Immature natural killer cell (primary cell): ENCODE measurements at regions not wholly inside any gene's neighbourhood (a gene's known extent, or its start where the extent isn't known, plus 50 kb on each side); places are given as distances from the start of the nearest gene placed in this dataset.

Experiments
- DNase-seq, 3 donors: peaks; one replicate each; pipeline ENCODE4 v3.0.0; 2022; ENCODE audit warnings: mixed read lengths in 1 of 3
- H3K27ac Mint-ChIP-seq, 6 donors: one replicate each; pipeline ENCODE4 v1.8.0; 2020; ENCODE audit warnings: mixed read lengths in 6 of 6, mild to moderate bottlenecking in 5 of 6, inconsistent platforms in 4 of 6, moderate library complexity in 3 of 6
- H3K27me3 Mint-ChIP-seq, 3 donors: one replicate each; pipeline ENCODE4 v1.8.0; 2020 to 2021; ENCODE audit warnings: low read depth in 3 of 3, mild to moderate bottlenecking in 3 of 3, mixed read lengths in 3 of 3, moderate library complexity in 3 of 3, inconsistent platforms in 1 of 3
- H3K36me3 Mint-ChIP-seq, 3 donors: one replicate each; pipeline ENCODE4 v1.8.0; 2020; ENCODE audit warnings: mixed read lengths in 3 of 3, inconsistent platforms in 2 of 3, mild to moderate bottlenecking in 2 of 3
- H3K4me1 Mint-ChIP-seq, 2 donors: one replicate each; pipeline ENCODE4 v1.8.0; 2020; ENCODE audit warnings: inconsistent platforms in 2 of 2, mild to moderate bottlenecking in 2 of 2, mixed read lengths in 2 of 2, moderate library complexity in 1 of 2
- H3K4me3 Mint-ChIP-seq, 5 donors: one replicate each; pipeline ENCODE4 v1.8.0; 2020; ENCODE audit warnings: mild to moderate bottlenecking in 5 of 5, mixed read lengths in 5 of 5, inconsistent platforms in 3 of 5, moderate library complexity in 3 of 5
- H3K9me3 Mint-ChIP-seq, 6 donors: one replicate each; pipeline ENCODE4 v1.8.0; 2020; ENCODE audit warnings: mild to moderate bottlenecking in 6 of 6, mixed read lengths in 6 of 6, inconsistent platforms in 4 of 6, moderate library complexity in 3 of 6

GRCh38 chr3:148147903-148148302 lies 549.8 kb upstream of the AGTR1 start:
- Mint-ChIP-seq H3K27me3 (peaks cover 0 to 3% (median 0%) of the 10 kb centered on the region in 3 donors), H3K4me1 (no peaks in the 10 kb centered on the region), H3K4me3 (no peak overlapping the region), H3K27ac (no peak overlapping the region), H3K9me3 (peaks cover 0 to 13% (median 7%) of the 10 kb centered on the region in 6 donors), H3K36me3 (no peaks in the 10 kb centered on the region)
- no peak for DNase-seq

GRCh38 chr3:148149556-148149955 lies 548.1 kb upstream of the AGTR1 start:
- no peak overlapping the region for H3K27ac Mint-ChIP-seq
- H3K36me3 Mint-ChIP-seq, result no peaks in the 10 kb centered on the region
- no peak for DNase-seq
- H3K27me3 Mint-ChIP-seq, result peaks cover 0 to 3% (median 0%) of the 10 kb centered on the region in 3 donors
- H3K9me3 Mint-ChIP-seq, result peaks cover 2 to 8% (median 7%) of the 10 kb centered on the region in 6 donors
- no peak overlapping the region for H3K4me3 Mint-ChIP-seq
- H3K4me1 Mint-ChIP-seq, result no peaks in the 10 kb centered on the region

GRCh38 chr3:148150141-148150540 lies 547.6 kb upstream of the AGTR1 start:
- Mint-ChIP-seq H3K27me3 (peaks cover 0 to 3% (median 0%) of the 10 kb centered on the region in 3 donors), H3K36me3 (no peaks in the 10 kb centered on the region), H3K4me3 (no peak overlapping the region), H3K27ac (no peak overlapping the region), H3K9me3 (peaks cover 0 to 8% (median 6%) of the 10 kb centered on the region in 6 donors), H3K4me1 (no peaks in the 10 kb centered on the region)
- no peak for DNase-seq

- H3K4me3 Mint-ChIP-seq, result no peak overlapping the region
- H3K4me1 Mint-ChIP-seq, result no peaks in the 10 kb centered on the region
- peaks cover 0 to 13% (median 4%) of the 10 kb centered on the region in 6 donors for H3K9me3 Mint-ChIP-seq
- H3K27ac Mint-ChIP-seq, result no peak overlapping the region
- DNase-seq, result no peak
- H3K27me3 Mint-ChIP-seq, result peaks cover 0 to 2% (median 0%) of the 10 kb centered on the region in 3 donors
- no peaks in the 10 kb centered on the region for H3K36me3 Mint-ChIP-seq
These were observed 539.5 kb upstream of the AGTR1 start for GRCh38 chr3:148158210-148158609.

GRCh38 chr3:148162132-148162531 lies 535.6 kb upstream of the AGTR1 start:
- no peaks in the 10 kb centered on the region for H3K4me1 Mint-ChIP-seq
- H3K27me3 Mint-ChIP-seq, result peaks cover 0 to 2% (median 1%) of the 10 kb centered on the region in 3 donors
- H3K9me3 Mint-ChIP-seq, result peaks cover 0 to 15% (median 7%) of the 10 kb centered on the region in 6 donors
- no peak overlapping the region for H3K4me3 Mint-ChIP-seq
- H3K36me3 Mint-ChIP-seq, result no peaks in the 10 kb centered on the region
- no peak for DNase-seq
- no peak overlapping the region for H3K27ac Mint-ChIP-seq

- H3K4me1 Mint-ChIP-seq, result no peaks in the 10 kb centered on the region
- no peak for DNase-seq
- no peaks in the 10 kb centered on the region for H3K36me3 Mint-ChIP-seq
- peaks cover 0 to 29% (median 5%) of the 10 kb centered on the region in 6 donors for H3K9me3 Mint-ChIP-seq
- H3K27me3 Mint-ChIP-seq, result peaks cover 0 to 1% (median 0%) of the 10 kb centered on the region in 3 donors
- no peak overlapping the region for H3K27ac Mint-ChIP-seq
- H3K4me3 Mint-ChIP-seq, result no peak overlapping the region
These were observed 529.4 kb upstream of the AGTR1 start for GRCh38 chr3:148168347-148168746.

GRCh38 chr3:148173851-148174250 lies 523.9 kb upstream of the AGTR1 start:
- peaks cover 0 to 18% (median 4%) of the 10 kb centered on the region in 6 donors for H3K9me3 Mint-ChIP-seq
- H3K4me3 Mint-ChIP-seq, result no peak overlapping the region
- H3K4me1 Mint-ChIP-seq, result no peaks in the 10 kb centered on the region
- no peaks in the 10 kb centered on the region for H3K27me3 Mint-ChIP-seq
- H3K27ac Mint-ChIP-seq, result no peak overlapping the region
- DNase-seq, result no peak
- no peaks in the 10 kb centered on the region for H3K36me3 Mint-ChIP-seq

GRCh38 chr3:148175214-148175613 lies 522.5 kb upstream of the AGTR1 start:
- H3K9me3 Mint-ChIP-seq, result peaks cover 0 to 10% (median 4%) of the 10 kb centered on the region in 6 donors
- no peaks in the 10 kb centered on the region for H3K4me1 Mint-ChIP-seq
- no peak overlapping the region for H3K4me3 Mint-ChIP-seq
- H3K27ac Mint-ChIP-seq, result no peak overlapping the region
- DNase-seq, result no peak
- no peaks in the 10 kb centered on the region for H3K27me3 Mint-ChIP-seq
- no peaks in the 10 kb centered on the region for H3K36me3 Mint-ChIP-seq

GRCh38 chr3:148178503-148178902 lies 519.2 kb upstream of the AGTR1 start:
- Mint-ChIP-seq H3K4me1 (no peaks in the 10 kb centered on the region), H3K4me3 (no peak overlapping the region), H3K9me3 (peaks cover 0 to 15% (median 5%) of the 10 kb centered on the region in 6 donors), H3K27ac (no peak overlapping the region), H3K36me3 (no peaks in the 10 kb centered on the region), H3K27me3 (no peaks in the 10 kb centered on the region)
- no peak for DNase-seq

- no peak overlapping the region for H3K4me3 Mint-ChIP-seq
- no peak overlapping the region for H3K27ac Mint-ChIP-seq
- no peaks in the 10 kb centered on the region for H3K27me3 Mint-ChIP-seq
- no peak for DNase-seq
- no peaks in the 10 kb centered on the region for H3K36me3 Mint-ChIP-seq
- peaks cover 0 to 11% (median 2%) of the 10 kb centered on the region in 6 donors for H3K9me3 Mint-ChIP-seq
- no peaks in the 10 kb centered on the region for H3K4me1 Mint-ChIP-seq
These were observed 512.9 kb upstream of the AGTR1 start for GRCh38 chr3:148184798-148185197.

GRCh38 chr3:148186881-148187280 lies 510.8 kb upstream of the AGTR1 start:
- H3K36me3 Mint-ChIP-seq, result no peaks in the 10 kb centered on the region
- H3K4me1 Mint-ChIP-seq, result no peaks in the 10 kb centered on the region
- no peak overlapping the region for H3K4me3 Mint-ChIP-seq
- H3K9me3 Mint-ChIP-seq, result peaks cover 0 to 10% (median 2%) of the 10 kb centered on the region in 6 donors
- H3K27ac Mint-ChIP-seq, result no peak overlapping the region
- no peak for DNase-seq
- no peaks in the 10 kb centered on the region for H3K27me3 Mint-ChIP-seq

- peaks cover 0 to 10% (median 2%) of the 10 kb centered on the region in 6 donors for H3K9me3 Mint-ChIP-seq
- no peaks in the 10 kb centered on the region for H3K4me1 Mint-ChIP-seq
- no peaks in the 10 kb centered on the region for H3K36me3 Mint-ChIP-seq
- H3K4me3 Mint-ChIP-seq, result no peak overlapping the region
- H3K27ac Mint-ChIP-seq, result no peak overlapping the region
- DNase-seq, result no peak
- H3K27me3 Mint-ChIP-seq, result no peaks in the 10 kb centered on the region
These were observed 510.4 kb upstream of the AGTR1 start for GRCh38 chr3:148187296-148187695.

GRCh38 chr3:148190441-148190990 lies 507.2 kb upstream of the AGTR1 start:
- DNase-seq, result no peak
- Mint-ChIP-seq H3K27ac (no peak overlapping the region), H3K4me1 (no peaks in the 10 kb centered on the region), H3K27me3 (no peaks in the 10 kb centered on the region), H3K9me3 (peaks cover 0 to 8% (median 6%) of the 10 kb centered on the region in 6 donors), H3K4me3 (no peak overlapping the region), H3K36me3 (no peaks in the 10 kb centered on the region)

- Mint-ChIP-seq H3K4me3 (no peak overlapping the region), H3K36me3 (no peaks in the 10 kb centered on the region), H3K4me1 (no peaks in the 10 kb centered on the region), H3K27ac (no peak overlapping the region), H3K9me3 (peaks cover 0 to 17% (median 11%) of the 10 kb centered on the region in 6 donors), H3K27me3 (peaks cover 0 to 2% (median 0%) of the 10 kb centered on the region in 3 donors)
- DNase-seq, result no peak
These were observed 505.7 kb upstream of the AGTR1 start for GRCh38 chr3:148191966-148192365.

GRCh38 chr3:148197061-148197460 lies 500.6 kb upstream of the AGTR1 start:
- no peak overlapping the region for H3K4me3 Mint-ChIP-seq
- no peak for DNase-seq
- peaks cover 1 to 30% (median 19%) of the 10 kb centered on the region in 6 donors for H3K9me3 Mint-ChIP-seq
- no peaks in the 10 kb centered on the region for H3K4me1 Mint-ChIP-seq
- H3K27ac Mint-ChIP-seq, result no peak overlapping the region
- H3K36me3 Mint-ChIP-seq, result no peaks in the 10 kb centered on the region
- peaks cover 0 to 3% (median 2%) of the 10 kb centered on the region in 3 donors for H3K27me3 Mint-ChIP-seq
